ENCODE measurements at regions not wholly inside any gene's neighbourhood (a gene's known extent, or its start where the extent isn't known, plus 50 kb on each side); places are given as distances from the start of the nearest gene placed in this dataset.

GRCh38 chr16:9670033-9670432 lies 512.2 kb downstream of the GRIN2A start:
- TF ChIP-seq POLR2AphosphoS5 (IDR thresholded peaks at IDR 0.05; ENCODE audit: low read depth, low read length) (no peak), POLR2A (IDR thresholded peaks at IDR 0.05; ENCODE audit: low read depth, low read length) (no peak), TAF1 (IDR thresholded peaks at IDR 0.05; ENCODE audit: borderline replicate concordance, low read depth, low read length) (no peak)

Measured in GM12892 (cell line).